Lower lobe of right lung (tissue), 2 donors: ENCODE measurements at regions not wholly inside any gene's neighbourhood (a gene's known extent, or its start where the extent isn't known, plus 50 kb on each side); places are given as distances from the start of the nearest gene placed in this dataset.

Experiments
- ATAC-seq, 2 donors: fragments of 200-7000 bp; cut with Tn5 transposase; one replicate each; pipeline ENCODE4 v1.9.1; 2020 to 2022; ENCODE audit warnings: mild to moderate bottlenecking in 2 of 2, moderate library complexity in 2 of 2
- DNase-seq: peaks from one replicate; pipeline ENCODE4 v3.0.0-alpha.2; 2020
- H3K27ac ChIP-seq: fragments of 200-600 bp; one replicate; pipeline ENCODE4 v1.8.0; 2022
- H3K27me3 ChIP-seq: fragments of 200-600 bp; one replicate; pipeline ENCODE4 v1.8.0; 2022; ENCODE audit warnings: low read depth
- H3K36me3 ChIP-seq: fragments of 200-600 bp; one replicate; pipeline ENCODE4 v1.8.0; 2022; ENCODE audit warnings: mild to moderate bottlenecking
- H3K4me1 ChIP-seq: fragments of 200-600 bp; one replicate; pipeline ENCODE4 v1.8.0; 2022
- H3K4me3 ChIP-seq: fragments of 200-600 bp; one replicate; pipeline ENCODE4 v1.8.0; 2022; ENCODE audit warnings: mild to moderate bottlenecking
- H3K9me3 ChIP-seq: fragments of 200-600 bp; one replicate; pipeline ENCODE4 v1.8.0; 2022
- intact Hi-C: fragments of 100-400 bp; cut with DNase I; formaldehyde crosslinking; loops from one replicate; pipeline ENCODE4 v1.11.0; 2022
- TF ChIP-seq, protein P1 (sequence below): fragments of 200-600 bp; IDR thresholded peaks from one replicate; pipeline ENCODE4 v1.8.0; 2022; ENCODE audit warnings: antibody characterized with exemption, mild to moderate bottlenecking
- donor health status: DM: no; HTN: yes; CAD: no; lungs with severe emphysema.

DNA sequence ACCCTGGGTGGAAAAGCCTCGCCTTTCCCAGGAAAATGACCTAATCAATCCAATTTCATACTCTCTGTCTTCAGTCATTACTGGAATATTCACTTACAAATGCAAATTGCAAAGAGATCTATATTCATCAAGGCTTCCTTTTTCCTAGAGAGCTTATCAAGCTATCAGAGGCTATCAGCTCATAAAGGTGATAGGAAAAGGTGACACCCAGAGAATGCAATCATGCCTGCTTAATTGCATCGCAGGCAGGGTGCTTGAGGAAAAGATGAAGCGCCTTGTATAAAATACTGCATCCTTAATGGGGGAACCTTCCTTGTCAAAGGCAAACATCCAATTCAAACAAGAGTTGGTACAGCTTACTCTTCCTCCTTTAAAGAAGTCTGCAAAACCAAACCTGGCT is 59.7 kb downstream of the SHANK2 start:
- intact Hi-C loops, result no loop called here
- no peaks in the 10 kb centered on the region for H3K27me3 ChIP-seq
- no peaks in the 10 kb centered on the region for H3K4me1 ChIP-seq
- no peaks in the 10 kb centered on the region for H3K9me3 ChIP-seq
- TF ChIP-seq, protein P1, sequence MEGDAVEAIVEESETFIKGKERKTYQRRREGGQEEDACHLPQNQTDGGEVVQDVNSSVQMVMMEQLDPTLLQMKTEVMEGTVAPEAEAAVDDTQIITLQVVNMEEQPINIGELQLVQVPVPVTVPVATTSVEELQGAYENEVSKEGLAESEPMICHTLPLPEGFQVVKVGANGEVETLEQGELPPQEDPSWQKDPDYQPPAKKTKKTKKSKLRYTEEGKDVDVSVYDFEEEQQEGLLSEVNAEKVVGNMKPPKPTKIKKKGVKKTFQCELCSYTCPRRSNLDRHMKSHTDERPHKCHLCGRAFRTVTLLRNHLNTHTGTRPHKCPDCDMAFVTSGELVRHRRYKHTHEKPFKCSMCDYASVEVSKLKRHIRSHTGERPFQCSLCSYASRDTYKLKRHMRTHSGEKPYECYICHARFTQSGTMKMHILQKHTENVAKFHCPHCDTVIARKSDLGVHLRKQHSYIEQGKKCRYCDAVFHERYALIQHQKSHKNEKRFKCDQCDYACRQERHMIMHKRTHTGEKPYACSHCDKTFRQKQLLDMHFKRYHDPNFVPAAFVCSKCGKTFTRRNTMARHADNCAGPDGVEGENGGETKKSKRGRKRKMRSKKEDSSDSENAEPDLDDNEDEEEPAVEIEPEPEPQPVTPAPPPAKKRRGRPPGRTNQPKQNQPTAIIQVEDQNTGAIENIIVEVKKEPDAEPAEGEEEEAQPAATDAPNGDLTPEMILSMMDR, result no peak
- ATAC-seq (no peak), DNase-seq (no peak)
- no peak overlapping the region for H3K4me3 ChIP-seq
- no peak overlapping the region for H3K27ac ChIP-seq
- H3K36me3 ChIP-seq, result no peaks in the 10 kb centered on the region

DNA sequence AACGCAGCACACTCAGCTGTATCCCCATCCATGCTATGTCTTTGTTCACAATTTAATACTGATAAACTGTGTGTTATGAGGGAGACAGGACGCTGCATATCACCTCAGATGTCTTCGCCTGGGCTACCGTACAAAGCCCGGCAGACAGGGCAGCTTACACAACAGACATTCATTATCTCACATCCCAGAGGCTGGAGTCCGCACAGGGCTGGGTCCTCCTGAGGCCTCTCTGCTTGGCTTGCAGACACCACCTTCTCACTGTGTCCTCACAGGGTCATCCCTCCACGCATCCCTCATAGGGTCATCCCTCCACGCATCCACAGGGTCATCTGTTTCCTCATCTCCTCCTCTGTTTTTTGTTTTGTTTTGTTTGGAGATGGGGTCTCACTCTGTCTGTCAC is 61.2 kb downstream of the SHANK2 start:
- Histone ChIP-seq H3K4me1 (no peaks in the 10 kb centered on the region), H3K4me3 (no peak overlapping the region), H3K27ac (no peak overlapping the region), H3K36me3 (no peaks in the 10 kb centered on the region), H3K27me3 (no peaks in the 10 kb centered on the region), H3K9me3 (no peaks in the 10 kb centered on the region)
- DNase-seq (no peak), ATAC-seq (no peak)
- intact Hi-C loops, result no loop called here
- TF ChIP-seq, protein P1, result no peak

DNA sequence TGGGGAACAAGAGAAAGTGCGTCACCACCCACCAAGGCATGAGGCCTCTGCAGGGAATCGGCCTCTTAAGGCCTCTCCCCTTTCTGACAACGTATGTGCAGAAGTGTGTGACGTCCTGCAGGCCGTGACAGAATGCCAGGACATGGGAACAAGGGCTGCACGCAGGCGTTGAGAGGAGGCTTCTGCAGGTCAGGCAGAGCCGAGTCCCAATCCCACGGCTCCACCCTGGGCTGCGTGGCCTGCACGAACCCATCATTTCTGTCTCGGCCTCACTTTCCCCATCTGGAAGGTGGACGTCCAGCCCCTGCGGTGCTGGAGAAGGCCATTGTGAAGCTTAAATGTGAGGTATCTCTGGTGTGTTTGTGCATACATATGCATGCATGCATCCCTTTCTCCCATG is 61.8 kb downstream of the SHANK2 start:
- no peak for ATAC-seq
- Histone ChIP-seq H3K36me3 (no peaks in the 10 kb centered on the region), H3K27me3 (no peaks in the 10 kb centered on the region), H3K9me3 (no peaks in the 10 kb centered on the region), H3K4me1 (no peaks in the 10 kb centered on the region), H3K27ac (no peak overlapping the region), H3K4me3 (no peak overlapping the region)
- intact Hi-C loops, result no loop called here
- TF ChIP-seq, protein P1, result no peak
- no peak for DNase-seq

DNA sequence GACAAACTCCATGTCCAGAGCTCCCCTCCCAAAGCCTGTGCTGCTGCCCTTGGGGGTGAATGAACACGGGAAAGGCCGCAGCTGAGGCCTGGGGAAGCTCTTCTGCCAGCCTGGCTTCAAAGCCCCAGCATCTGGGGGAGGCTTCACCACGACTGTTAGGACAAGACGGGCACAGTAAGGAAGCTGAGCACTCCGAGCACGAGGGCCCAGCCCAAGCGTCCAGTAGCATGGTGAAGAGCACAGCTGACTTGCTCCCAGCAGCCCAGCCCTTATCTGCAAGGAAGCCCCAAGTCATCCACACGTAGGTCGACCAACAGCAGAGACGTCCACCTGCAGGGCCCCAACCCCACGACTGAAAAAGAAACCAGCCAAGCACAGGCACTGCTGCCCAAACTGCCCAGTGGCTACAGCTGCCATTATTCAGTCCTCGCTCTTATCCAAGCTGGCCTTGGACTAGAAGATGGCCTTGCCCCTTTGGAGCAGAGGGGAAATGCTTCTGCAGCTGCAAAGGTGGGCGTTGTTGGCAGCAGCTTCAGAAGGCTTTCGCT is 62.5 kb downstream of the SHANK2 start:
- H3K4me1 ChIP-seq, result no peaks in the 10 kb centered on the region
- no peaks in the 10 kb centered on the region for H3K36me3 ChIP-seq
- H3K9me3 ChIP-seq, result no peaks in the 10 kb centered on the region
- no peak overlapping the region for H3K4me3 ChIP-seq
- TF ChIP-seq, protein P1, result no peak
- intact Hi-C loops, result no loop called here
- DNase-seq (no peak), ATAC-seq (no peak)
- H3K27ac ChIP-seq, result no peak overlapping the region
- no peaks in the 10 kb centered on the region for H3K27me3 ChIP-seq

DNA sequence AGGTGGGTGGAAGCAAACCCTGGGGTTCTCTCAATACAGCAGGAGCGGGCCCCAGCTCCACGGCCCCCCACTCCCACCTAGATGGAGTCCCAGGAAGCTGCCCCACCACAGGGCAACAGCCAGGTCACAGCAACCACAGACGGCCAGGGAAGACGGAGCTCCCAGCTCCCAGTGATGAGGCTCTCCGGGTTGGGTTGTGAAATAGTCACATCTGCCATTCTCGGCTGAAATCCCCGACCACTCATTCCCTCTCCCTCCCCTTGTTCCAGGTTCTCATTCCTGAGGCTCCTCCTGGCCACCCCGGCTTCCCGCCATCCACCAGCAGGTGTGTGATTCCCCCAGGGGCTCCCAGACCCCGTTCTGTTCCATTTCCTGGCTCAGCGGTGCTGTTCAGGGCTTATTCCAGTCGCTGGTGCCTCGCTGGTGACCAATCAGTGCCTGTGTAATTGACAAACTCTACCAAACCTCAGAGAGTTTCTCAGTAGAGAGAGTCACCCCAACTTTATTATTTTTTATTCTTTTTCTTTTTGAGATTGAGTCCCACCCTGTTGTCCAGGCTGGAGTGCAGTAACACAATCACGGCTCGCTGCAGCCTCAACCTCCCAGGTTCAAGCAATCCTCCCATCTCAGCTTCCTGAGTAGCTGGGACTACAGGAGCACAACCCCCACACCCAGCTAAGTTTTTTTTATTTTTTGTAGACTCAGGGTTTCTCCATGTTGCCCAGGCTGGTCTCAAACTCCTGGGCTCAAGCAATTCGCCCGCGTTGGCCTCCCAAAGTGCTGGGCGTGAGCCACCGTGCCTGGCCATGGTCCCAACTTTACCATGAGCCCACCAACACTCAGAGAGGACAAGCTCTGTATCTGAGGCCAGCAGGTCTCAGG is 63.2 kb downstream of the SHANK2 start:
- Histone ChIP-seq H3K9me3 (no peaks in the 10 kb centered on the region), H3K27me3 (no peaks in the 10 kb centered on the region), H3K36me3 (no peaks in the 10 kb centered on the region), H3K27ac (no peak overlapping the region), H3K4me3 (no peak overlapping the region), H3K4me1 (no peaks in the 10 kb centered on the region)
- intact Hi-C loops, result no loop called here
- ATAC-seq (no peak), DNase-seq (no peak)
- TF ChIP-seq, protein P1, result no peak
